GM23248 (cell line): ENCODE measurements at regions not wholly inside any gene's neighbourhood (a gene's known extent, or its start where the extent isn't known, plus 50 kb on each side); places are given as distances from the start of the nearest gene placed in this dataset.

Source experiments
- DNase-seq: peaks from one replicate; pipeline ENCODE4 v3.0.0-alpha.2; 2015
- H2AFZ ChIP-seq: fragments of 200-600 bp; sonication (generic); 2 replicates; pipeline ENCODE4 v1.6.1; 2016; ENCODE audit warnings: antibody characterized with exemption
- H3F3A ChIP-seq: fragments of 200-600 bp; sonication (generic); 2 replicates; pipeline ENCODE4 v1.6.1; 2016; ENCODE audit warnings: mild to moderate bottlenecking, antibody characterized with exemption, mixed run types; ENCODE audit not compliant: insufficient read depth
- H3K27ac ChIP-seq: fragments of 200-600 bp; sonication (generic); 2 replicates; pipeline ENCODE4 v1.5.1; 2016; ENCODE audit warnings: mild to moderate bottlenecking
- H3K27me3 ChIP-seq: fragments of 200-600 bp; sonication (generic); replicated peaks from 2 replicates; pipeline ENCODE4 v1.6.1; 2016; ENCODE audit warnings: mild to moderate bottlenecking; ENCODE audit not compliant: insufficient read depth
- H3K36me3 ChIP-seq: fragments of 200-600 bp; sonication (generic); 2 replicates; pipeline ENCODE4 v1.6.1; 2016; ENCODE audit warnings: low read depth, mild to moderate bottlenecking
- H3K4me1 ChIP-seq: fragments of 200-600 bp; sonication (generic); 2 replicates; pipeline ENCODE4 v1.6.1; 2016; ENCODE audit warnings: mild to moderate bottlenecking; ENCODE audit not compliant: insufficient read depth
- H3K4me2 ChIP-seq: fragments of 200-600 bp; sonication (generic); one replicate; pipeline ENCODE4 v1.6.1; 2016; ENCODE audit warnings: mild to moderate bottlenecking; ENCODE audit not compliant: unreplicated experiment
- H3K4me3 ChIP-seq: fragments of 200-600 bp; sonication (generic); 2 replicates; pipeline ENCODE4 v1.5.1; 2016; ENCODE audit warnings: mild to moderate bottlenecking
- H3K79me2 ChIP-seq: fragments of 200-600 bp; sonication (generic); 2 replicates; pipeline ENCODE4 v1.6.1; 2016; ENCODE audit warnings: mild to moderate bottlenecking; ENCODE audit not compliant: insufficient read depth
- H3K9ac ChIP-seq: fragments of 200-600 bp; sonication (generic); 2 replicates; pipeline ENCODE4 v1.6.1; 2016; ENCODE audit warnings: mild to moderate bottlenecking
- H3K9me2 ChIP-seq: fragments of 200-600 bp; sonication (generic); 2 replicates; pipeline ENCODE4 v1.6.1; 2016; ENCODE audit warnings: mixed run types, mild to moderate bottlenecking, moderate library complexity; ENCODE audit not compliant: insufficient read depth
- H3K9me3 ChIP-seq: fragments of 200-600 bp; sonication (generic); one replicate; pipeline ENCODE4 v1.6.1; 2017; ENCODE audit warnings: low read depth
- H4K20me1 ChIP-seq: fragments of 200-600 bp; sonication (generic); 2 replicates; pipeline ENCODE4 v1.6.0; 2016; ENCODE audit not compliant: insufficient read depth
- EZH2 ChIP-seq: fragments of 200-600 bp; sonication (generic); IDR thresholded peaks from 2 replicates; pipeline ENCODE4 v1.6.1; 2018; ENCODE audit warnings: antibody characterized with exemption, mild to moderate bottlenecking; ENCODE audit not compliant: insufficient read depth, poor library complexity, severe bottlenecking
- EZH2phosphoT487 ChIP-seq: fragments of 200-600 bp; sonication (generic); IDR thresholded peaks from 2 replicates; pipeline ENCODE4 v1.6.1; 2018; ENCODE audit warnings: antibody characterized with exemption, moderate library complexity, mild to moderate bottlenecking, low read depth; ENCODE audit not compliant: insufficient read depth
- WGBS, 2 experiments: methylation state at CpG; one replicate each; pipeline ENCODE4 v1.1.6; 2015 to 2017; ENCODE audit warnings: low lambda C conversion rate in 2 of 2, low coverage in 1 of 2; ENCODE audit errors: missing lambda C conversion rate in 2 of 2; 5-methylcytosine and 5-hydroxymethylcytosine counted together
- in situ Hi-C: fragments of 300-500 bp; cut with MboI; formaldehyde crosslinking; loops from 2 replicates; pipeline ENCODE4 v1.15.0; 2020

- no peak overlapping the region for H3K4me3 ChIP-seq
- H3K4me1 ChIP-seq = peaks cover 31% of the 10 kb centered on the region
- H3K9ac ChIP-seq = no peak overlapping the region
- WGBS, 2 experiments = 49 to 56% methylated on average over 15 of the region's 15 CpGs
- in situ Hi-C loops = no loop called here
- no peaks in the 10 kb centered on the region for H3K79me2 ChIP-seq
- no peaks in the 10 kb centered on the region for H3K9me2 ChIP-seq
- H4K20me1 ChIP-seq = no peaks in the 10 kb centered on the region
- H3F3A ChIP-seq = peaks cover 5% of the 10 kb centered on the region
- H3K4me2 ChIP-seq = no peak overlapping the region
- no peaks in the 10 kb centered on the region for H3K36me3 ChIP-seq
- H3K27me3 ChIP-seq = no peaks in the 10 kb centered on the region
- DNase-seq = no peak
- H3K27ac ChIP-seq = no peak overlapping the region
- peak overlapping the region; percentile 71 for H2AFZ ChIP-seq
- H3K9me3 ChIP-seq = no peaks in the 10 kb centered on the region
- TF ChIP-seq EZH2 = no peak
- no peak for TF ChIP-seq EZH2phosphoT487
Measured at GRCh38 chr2:120539424-120539936, 193.5 kb downstream of the INHBB start.

- 0 out of 2 replicates have a peak overlapping the region, but pooled peaks have one; percentile 2 for H3K9ac ChIP-seq
- in situ Hi-C loops = no loop called here
Measured at GRCh38 chr2:120539937-120540718, 194.2 kb downstream of the INHBB start.

GRCh38 chr2:120540719-120541552 lies 194.7 kb upstream of the GLI2 start:
- H3K36me3 ChIP-seq = no peaks in the 10 kb centered on the region
- no peaks in the 10 kb centered on the region for H3K9me3 ChIP-seq
- H3F3A ChIP-seq = peaks cover 5% of the 10 kb centered on the region
- H3K79me2 ChIP-seq = no peaks in the 10 kb centered on the region
- H3K9me2 ChIP-seq = no peaks in the 10 kb centered on the region
- DNase-seq = no peak
- TF ChIP-seq EZH2phosphoT487 = no peak
- H3K4me2 ChIP-seq = peak overlapping the region; percentile 49
- H2AFZ ChIP-seq = no peak overlapping the region
- H3K9ac ChIP-seq = 0 out of 2 replicates have a peak overlapping the region, but pooled peaks have one; percentile 2
- in situ Hi-C loops = no loop called here
- H4K20me1 ChIP-seq = no peaks in the 10 kb centered on the region
- H3K27me3 ChIP-seq = no peaks in the 10 kb centered on the region
- 0 out of 2 replicates have a peak overlapping the region, but pooled peaks have one; percentile 20 for H3K4me3 ChIP-seq
- H3K27ac ChIP-seq = peak overlapping the region; percentile 44
- peaks cover 41% of the 10 kb centered on the region for H3K4me1 ChIP-seq
- 47 to 48% methylated on average over 13 of the region's 13 CpGs for WGBS, 2 experiments

More at GRCh38 chr2:120539937-120540718, 194.2 kb downstream of the INHBB start:
- Histone ChIP-seq H2AFZ (peak overlapping the region; percentile 71), H3K79me2 (no peaks in the 10 kb centered on the region), H3K4me1 (peaks cover 33% of the 10 kb centered on the region), H3K9me3 (no peaks in the 10 kb centered on the region), H3K4me2 (peak overlapping the region; percentile 49), H3K36me3 (no peaks in the 10 kb centered on the region), H3K27me3 (no peaks in the 10 kb centered on the region), H3F3A (peaks cover 5% of the 10 kb centered on the region), H3K9me2 (no peaks in the 10 kb centered on the region), H3K27ac (peak overlapping the region; percentile 44), H3K4me3 (0 out of 2 replicates have a peak overlapping the region, but pooled peaks have one; percentile 20), H4K20me1 (no peaks in the 10 kb centered on the region)
- WGBS, 2 experiments = 12 to 19% methylated on average over 16 to 17 of the region's 17 CpGs
- TF ChIP-seq EZH2 (no peak), EZH2phosphoT487 (no peak)
- DNase-seq = peak; percentile 100

- in situ Hi-C loops = no loop called here
- Histone ChIP-seq H3K4me1 (peaks cover 45% of the 10 kb centered on the region), H4K20me1 (no peaks in the 10 kb centered on the region), H3K36me3 (no peaks in the 10 kb centered on the region), H3K27ac (peak overlapping the region; percentile 43), H3K9me3 (no peaks in the 10 kb centered on the region), H3K4me3 (no peak overlapping the region), H2AFZ (no peak overlapping the region), H3K9me2 (no peaks in the 10 kb centered on the region), H3K79me2 (no peaks in the 10 kb centered on the region), H3K27me3 (no peaks in the 10 kb centered on the region), H3K4me2 (peak overlapping the region; percentile 49), H3F3A (peaks cover 7% of the 10 kb centered on the region), H3K9ac (no peak overlapping the region)
- TF ChIP-seq EZH2 = no peak
- no peak for TF ChIP-seq EZH2phosphoT487
- peak; percentile 86 for DNase-seq
- 42 to 47% methylated on average over 7 of the region's 7 CpGs for WGBS, 2 experiments
Measured at GRCh38 chr2:120541553-120541932, 194.1 kb upstream of the GLI2 start.
